ENCODE measurements at regions not wholly inside any gene's neighbourhood (a gene's known extent, or its start where the extent isn't known, plus 50 kb on each side); places are given as distances from the start of the nearest gene placed in this dataset.

DNA sequence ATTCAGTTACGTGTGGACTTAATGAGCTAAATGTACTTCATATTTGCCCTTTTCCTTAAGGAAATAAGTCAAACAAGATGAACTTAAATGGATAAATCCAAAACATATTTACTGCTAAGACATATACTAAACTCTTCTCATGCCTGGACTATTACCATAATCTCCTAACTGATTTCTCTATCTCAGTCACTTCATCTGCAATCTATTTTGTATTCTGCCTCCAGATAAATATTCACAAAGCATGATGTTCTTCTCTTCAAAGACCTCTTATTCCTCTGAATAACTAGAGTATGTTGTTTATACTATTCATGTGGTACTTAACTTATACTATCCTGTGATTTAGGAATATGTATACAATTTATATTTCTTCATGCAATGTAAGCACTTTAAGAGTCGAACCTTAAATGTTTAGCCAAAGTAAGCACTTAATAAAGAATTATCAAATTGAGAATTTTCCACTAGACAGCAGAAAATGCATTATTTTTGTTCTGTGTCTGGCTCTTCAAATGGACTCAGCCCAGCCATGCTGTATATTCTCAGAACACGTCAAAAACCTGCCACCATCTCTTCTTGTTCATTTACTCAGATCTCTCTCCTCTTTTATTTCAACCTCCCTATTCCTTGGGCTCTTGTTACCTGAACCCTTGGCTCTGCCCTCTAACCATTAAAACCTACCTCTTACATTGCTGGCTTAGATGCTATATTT is 79.9 kb upstream of the ARHGAP28 start:
- no peak for DNase-seq (ENCODE audit: low read depth)
- TF ChIP-seq CTCF (IDR thresholded peaks at IDR 0.05; ENCODE audit: low read depth, low read length, missing control alignments), result no peak
- no peak overlapping the region for H3K4me3 ChIP-seq (ENCODE audit: low read depth, low read length)

DNA sequence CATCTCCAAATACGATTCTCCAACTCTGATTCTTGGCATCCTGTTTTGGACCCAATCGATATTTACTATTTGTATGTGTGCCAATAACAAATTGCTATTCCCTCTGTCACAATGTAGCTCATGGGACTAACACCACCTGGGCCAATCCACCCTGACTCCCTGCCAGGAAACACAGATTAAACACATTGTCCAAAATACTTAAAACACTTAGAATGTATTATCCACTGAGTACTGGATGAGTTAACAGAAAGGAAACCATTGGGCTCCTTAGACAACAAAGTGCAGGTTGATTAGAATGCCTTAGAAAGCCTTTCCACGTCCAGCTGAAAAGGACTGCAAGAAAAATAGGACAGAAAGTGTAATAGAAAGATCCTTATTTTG is 79.4 kb upstream of the ARHGAP28 start:
- DNase-seq (ENCODE audit: low read depth), result no peak
- no peak overlapping the region for H3K4me3 ChIP-seq (ENCODE audit: low read depth, low read length)
- TF ChIP-seq CTCF (IDR thresholded peaks at IDR 0.05; ENCODE audit: low read depth, low read length, missing control alignments), result no peak

DNA sequence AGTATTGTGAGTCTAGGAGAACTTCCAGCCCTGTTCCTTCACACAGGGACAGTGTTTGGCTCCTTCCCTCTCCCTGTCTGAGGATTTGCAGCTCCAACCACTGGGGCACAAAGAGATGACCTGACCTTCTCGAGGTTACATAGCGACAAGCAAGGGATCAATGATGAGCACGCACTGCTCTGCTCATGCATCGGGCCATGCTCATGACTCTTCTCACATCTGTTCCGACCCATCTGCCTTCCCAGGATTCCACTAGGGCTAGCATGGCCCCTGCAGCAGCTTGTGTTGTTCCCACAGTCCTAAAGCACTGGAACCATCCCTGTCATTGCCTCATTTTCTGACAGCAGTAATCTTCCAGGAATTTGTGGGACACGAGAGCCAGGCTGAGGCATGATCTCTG is 78.8 kb upstream of the ARHGAP28 start:
- no peak for DNase-seq (ENCODE audit: low read depth)
- H3K4me3 ChIP-seq (ENCODE audit: low read depth, low read length), result no peak overlapping the region
- no peak for TF ChIP-seq CTCF (IDR thresholded peaks at IDR 0.05; ENCODE audit: low read depth, low read length, missing control alignments)

- no peak overlapping the region for H3K4me3 ChIP-seq (ENCODE audit: low read depth, low read length)
- no peak for DNase-seq (ENCODE audit: low read depth)
- no peak for TF ChIP-seq CTCF (IDR thresholded peaks at IDR 0.05; ENCODE audit: low read depth, low read length, missing control alignments)
Observed at GRCh38 chr18:6652098-6652497, 77.4 kb upstream of the ARHGAP28 start.

GRCh38 chr18:6653880-6654279 is 75.6 kb upstream of the ARHGAP28 start:
- DNase-seq (ENCODE audit: low read depth), result no peak
- H3K4me3 ChIP-seq (ENCODE audit: low read depth, low read length), result no peak overlapping the region
- no peak for TF ChIP-seq CTCF (IDR thresholded peaks at IDR 0.05; ENCODE audit: low read depth, low read length, missing control alignments)

DNA sequence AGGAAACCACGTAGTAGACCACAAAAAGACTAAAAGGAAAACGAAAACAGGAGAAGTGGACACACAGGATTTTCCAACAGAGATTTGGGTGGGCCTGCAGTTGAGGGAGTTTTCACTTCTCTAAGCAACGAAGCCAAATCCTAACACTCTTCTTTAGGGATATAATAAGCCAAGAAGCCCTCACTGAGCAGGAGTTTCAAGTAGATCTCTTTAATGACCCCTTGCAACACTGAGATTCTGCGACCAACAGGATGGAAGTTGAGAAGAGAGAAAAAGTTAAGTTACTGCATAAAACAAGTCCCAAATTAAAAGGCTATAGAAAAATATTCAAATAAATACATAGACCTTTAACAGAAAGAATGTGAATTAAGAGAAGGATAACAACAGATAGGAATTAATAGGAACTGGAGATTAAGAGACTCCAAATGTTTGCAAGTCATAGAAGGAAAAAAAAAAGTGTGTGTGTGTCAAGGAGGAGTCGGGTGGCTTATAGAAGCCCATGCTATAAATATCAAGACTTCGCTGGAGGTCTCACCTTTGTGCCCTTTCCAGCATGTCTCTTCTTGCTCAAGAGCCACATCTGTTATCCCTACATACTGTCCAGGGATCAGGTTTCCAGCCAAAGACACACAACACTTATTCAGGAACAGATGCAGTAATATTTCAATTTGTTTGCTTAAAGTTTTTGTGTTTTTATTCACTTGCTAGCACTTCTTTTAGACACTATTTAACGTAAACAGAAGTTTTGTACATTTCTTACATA is 69.4 kb upstream of the ARHGAP28 start:
- no peak for TF ChIP-seq CTCF (IDR thresholded peaks at IDR 0.05; ENCODE audit: low read depth, low read length, missing control alignments)
- no peak overlapping the region for H3K4me3 ChIP-seq (ENCODE audit: low read depth, low read length)
- no peak for DNase-seq (ENCODE audit: low read depth)

All from GM12864 (cell line).